ENCODE measurements at regions not wholly inside any gene's neighbourhood (a gene's known extent, or its start where the extent isn't known, plus 50 kb on each side); places are given as distances from the start of the nearest gene placed in this dataset.

- no peak for DNase-seq
These were observed 111.0 kb downstream of the CHST1 start for GRCh38 chr11:45554230-45554967.

DNA sequence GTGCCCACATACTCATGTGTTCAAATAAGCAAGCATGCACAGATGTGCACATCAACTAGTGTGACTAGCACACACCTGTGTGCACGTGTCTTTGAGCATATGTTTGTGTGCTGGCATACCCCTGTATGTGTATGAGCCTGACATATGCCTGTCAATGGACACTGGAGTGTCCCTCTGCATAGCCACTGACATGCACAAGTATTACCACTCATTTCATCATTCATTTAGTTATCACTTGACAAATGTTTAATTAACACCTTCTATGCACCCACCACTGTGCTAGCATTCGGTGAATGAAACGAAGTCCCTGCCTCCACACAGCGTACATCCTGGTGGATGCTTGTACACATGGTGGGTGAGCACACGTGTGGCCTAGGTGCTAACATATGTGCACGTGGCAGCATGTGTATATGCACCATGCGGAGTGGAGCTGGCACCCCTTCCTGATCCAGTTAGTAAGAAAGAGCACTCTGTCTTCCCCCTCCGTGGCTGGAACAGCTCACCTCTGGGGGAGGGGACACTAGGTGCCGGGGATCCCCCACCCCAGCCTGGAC lies 112.0 kb downstream of the CHST1 start:
- no peak for DNase-seq

- DNase-seq: no peak
These were observed 114.2 kb downstream of the CHST1 start for GRCh38 chr11:45551191-45551713.

GRCh38 chr11:45549257-45549656 lies 116.2 kb downstream of the CHST1 start:
- no peak for DNase-seq

DNA sequence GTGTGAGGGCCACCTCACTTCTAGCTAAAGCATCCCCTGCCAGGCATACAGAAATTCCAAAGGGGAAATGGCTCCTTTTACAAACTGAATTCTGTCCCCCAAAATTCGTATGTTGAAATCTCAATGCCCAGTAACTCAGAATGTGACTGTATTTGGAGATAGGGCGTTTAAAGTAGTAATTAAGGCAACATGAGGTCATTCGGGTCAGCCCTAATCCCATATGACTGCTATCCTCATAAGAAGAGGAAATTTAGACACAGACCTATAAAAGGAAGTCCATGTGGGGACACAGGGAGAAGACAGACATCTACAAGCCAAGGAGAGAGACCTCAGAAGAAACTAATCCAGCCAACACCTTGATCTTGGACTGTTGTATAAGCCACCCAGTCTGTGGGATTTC lies 119.1 kb downstream of the CHST1 start:
- DNase-seq: no peak

- no peak for DNase-seq
These were observed 120.6 kb downstream of the CHST1 start for GRCh38 chr11:45544826-45545225.

DNA sequence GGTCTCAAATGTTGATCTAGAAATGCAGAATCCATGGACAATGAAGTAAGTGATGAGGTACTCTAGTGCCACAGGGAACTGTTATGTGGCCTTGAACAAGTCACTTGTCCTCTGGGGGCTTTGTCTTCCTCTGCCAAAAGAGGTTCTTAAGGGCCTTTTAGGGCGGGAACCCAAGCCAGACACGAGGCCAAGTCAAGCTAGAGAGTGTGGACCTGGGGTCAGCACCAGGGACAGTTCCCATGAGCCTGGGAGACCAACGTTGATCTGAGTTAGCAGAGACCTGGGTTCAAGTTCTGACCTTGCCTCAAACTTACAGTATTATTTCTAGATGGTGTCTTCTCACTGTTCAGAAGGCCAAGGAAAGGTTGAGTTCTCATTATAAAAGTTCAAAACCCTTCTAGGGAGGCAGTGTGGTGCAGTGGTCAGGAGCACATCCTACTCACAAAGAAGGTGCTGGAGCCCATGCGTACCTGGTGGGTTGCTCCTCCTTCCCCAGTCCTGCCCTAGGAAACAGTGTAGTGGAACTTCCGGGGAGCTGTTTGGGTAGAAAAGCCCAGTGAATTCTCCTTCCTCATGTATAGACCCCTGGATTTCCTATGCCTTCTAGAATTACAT lies 121.5 kb downstream of the CHST1 start:
- DNase-seq: no peak

DNA sequence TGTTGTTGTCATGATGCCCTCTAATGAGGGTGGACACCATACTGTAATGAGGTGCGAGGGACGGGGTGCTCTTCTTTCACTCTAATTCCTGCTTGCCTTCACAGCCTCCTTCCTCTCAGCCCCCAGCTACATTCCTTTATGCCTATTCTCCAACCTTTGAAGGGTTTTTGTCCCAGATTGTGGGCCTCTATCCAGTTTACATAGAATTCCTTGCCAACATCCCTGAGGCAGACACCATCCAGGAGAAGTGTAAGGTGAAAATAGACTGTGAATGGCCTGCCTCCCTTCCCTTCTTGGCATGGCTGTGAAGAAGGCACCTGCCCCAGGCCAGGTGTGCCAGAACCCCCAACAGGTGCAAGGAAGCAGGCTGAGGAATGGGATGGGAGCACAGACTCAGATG lies 122.3 kb downstream of the CHST1 start:
- no peak for DNase-seq

DNA sequence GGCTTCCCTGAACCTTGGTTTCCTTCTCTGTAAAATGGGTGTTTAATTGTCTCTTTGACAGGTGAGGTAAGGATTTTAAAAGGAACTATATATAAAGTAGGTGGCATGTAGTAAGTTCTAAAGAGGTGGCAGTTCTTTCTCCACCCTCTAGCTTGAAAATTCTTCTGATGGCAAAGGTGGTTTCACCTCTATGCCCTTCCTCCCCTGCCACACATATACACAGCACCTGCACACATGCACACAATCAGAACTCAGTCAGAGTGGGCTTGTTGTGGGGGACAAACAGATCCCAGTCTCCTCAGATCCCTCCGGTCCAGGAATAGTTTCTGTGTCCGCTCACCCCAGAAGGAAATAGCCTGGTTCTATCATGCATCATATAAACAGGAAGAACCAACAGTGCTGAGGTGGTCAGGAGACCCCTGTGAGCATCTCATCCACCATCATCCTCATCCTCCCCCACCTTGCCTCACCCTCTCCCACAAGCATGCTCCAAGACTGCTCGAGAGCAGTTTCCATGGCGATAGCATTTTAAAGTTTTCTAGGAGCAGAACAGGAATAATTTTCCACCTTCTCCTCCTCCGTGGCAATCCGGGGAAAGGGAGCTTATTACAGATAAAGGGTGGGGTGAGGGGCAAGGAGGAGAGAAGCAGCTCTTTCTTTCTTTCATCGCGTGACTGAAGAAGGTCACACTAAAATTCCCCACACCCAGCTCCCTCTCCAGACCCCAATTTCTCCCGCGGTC lies 123.6 kb downstream of the CHST1 start:
- no peak for DNase-seq

GRCh38 chr11:45538939-45539338 lies 126.5 kb downstream of the CHST1 start:
- DNase-seq: no peak

DNA sequence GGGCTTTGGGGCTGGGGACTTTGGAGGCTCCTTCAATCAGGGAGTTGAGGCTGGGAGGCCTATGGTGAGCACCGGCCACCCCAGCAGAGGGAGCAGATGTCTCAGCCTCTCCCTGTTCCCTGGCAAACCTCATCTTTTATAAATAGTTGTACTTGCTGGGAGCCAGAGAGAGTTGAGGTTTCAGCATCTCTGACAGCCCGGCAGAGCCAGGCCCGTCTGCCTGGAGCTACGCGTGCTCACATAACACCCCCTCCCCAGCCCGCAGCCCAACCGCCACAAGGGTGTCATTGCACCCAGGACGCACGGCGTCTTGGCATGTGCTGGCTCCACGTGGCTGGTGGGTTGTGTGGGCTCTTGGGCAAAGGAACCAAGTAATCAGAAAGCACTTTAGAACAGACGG lies 127.1 kb downstream of the CHST1 start:
- DNase-seq: no peak

GRCh38 chr11:45537614-45538013 lies 127.8 kb downstream of the CHST1 start:
- no peak for DNase-seq

DNA sequence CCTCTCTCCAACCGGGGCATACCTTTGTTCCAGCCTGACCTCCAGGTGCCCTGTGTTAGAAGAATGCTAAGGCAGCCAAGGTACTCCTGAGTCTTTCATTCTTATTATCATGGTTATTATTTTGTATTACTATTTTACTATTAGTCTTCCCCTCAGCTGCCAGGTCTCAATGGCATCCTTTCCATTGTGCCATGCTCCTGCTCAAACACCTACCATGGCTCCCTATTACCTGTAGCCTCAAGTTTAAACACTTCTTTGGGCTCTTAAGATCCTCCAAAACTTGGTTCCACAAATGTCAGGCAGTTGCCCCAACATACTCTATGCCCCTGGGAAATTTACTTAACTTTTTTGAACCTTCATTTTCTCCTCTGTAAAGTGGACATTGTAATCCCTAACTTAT lies 130.4 kb downstream of the CHST1 start:
- no peak for DNase-seq

DNA sequence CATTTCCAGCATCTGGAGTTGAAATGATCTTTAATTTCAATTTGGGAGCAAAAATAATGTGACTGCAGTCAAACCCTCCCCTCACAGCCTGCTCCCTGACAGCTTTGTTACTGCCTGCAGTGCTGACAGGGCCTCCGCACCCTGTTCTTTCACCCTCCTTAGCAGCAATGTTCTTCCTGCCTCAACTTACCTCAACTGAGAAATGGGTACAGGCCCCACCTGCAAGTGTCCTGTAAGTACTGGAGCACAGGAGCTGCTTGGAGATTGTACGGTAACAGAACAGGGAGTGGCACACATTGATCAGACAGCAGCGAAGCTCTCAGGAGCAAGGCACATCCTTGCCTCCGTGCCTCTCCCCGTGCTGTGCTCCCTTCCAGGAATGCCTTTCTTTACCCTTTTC lies 131.3 kb downstream of the CHST1 start:
- DNase-seq: no peak

DNA sequence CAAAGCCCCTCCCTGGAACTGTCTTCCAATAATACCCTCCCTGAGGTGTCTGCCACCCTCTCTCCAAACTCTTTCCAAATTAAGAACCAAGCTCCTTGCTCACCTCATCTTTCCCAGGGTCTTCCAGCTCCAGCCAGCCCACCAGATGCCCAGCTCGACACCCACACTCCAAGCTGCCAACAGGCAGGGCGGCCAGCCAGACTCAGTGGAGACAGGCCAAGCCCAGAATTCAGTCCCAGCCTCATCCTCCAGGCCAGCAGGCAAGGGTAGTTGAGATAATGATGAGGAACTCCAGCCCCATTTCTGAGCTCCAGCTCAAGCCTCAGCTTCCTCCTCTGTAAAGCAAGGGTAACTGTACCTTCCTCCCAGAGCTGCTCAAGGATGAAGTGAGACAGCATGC lies 132.9 kb downstream of the CHST1 start:
- DNase-seq: no peak

- DNase-seq: no peak
These were observed 134.6 kb downstream of the CHST1 start for GRCh38 chr11:45530776-45531175.

GRCh38 chr11:45530111-45530510 lies 135.3 kb downstream of the CHST1 start:
- no peak for DNase-seq

DNA sequence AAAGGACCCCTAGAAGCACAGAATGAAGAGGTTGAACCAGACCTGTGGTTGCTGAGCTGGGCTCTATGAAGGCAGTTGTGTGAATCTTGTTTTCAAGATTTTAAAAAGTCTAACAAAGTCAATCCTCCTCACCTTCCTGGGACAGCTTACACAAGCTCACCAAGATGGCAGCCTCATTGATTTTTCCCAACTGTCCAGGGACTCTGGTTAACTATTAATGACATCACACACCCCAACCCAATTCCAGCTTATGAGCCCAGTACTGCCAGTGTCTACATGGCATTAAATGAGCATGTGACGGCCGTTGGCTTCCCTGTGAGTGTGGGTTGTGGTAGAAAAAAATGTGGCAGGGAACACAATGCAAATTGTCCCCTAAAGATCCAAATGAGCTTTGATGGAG lies 137.0 kb downstream of the CHST1 start:
- DNase-seq: no peak

DNA sequence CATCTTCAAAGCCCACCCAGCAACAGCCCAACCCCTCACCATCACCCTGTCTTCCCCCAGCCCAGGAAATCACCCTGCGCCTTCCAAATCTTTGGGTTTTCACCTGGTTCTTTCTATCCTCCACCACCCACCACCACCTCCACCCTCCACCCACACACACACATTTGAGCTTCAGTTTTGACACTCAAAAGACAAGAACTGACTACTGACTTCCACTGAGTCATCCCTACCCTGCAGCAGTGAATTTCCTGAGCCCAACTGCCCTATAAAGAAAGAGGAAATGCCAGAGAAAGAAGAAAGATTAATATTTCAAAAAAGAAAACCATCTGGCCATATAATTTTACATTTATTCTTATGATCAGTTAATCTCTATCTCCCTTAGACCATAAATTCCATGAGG lies 137.5 kb downstream of the CHST1 start:
- no peak for DNase-seq

DNA sequence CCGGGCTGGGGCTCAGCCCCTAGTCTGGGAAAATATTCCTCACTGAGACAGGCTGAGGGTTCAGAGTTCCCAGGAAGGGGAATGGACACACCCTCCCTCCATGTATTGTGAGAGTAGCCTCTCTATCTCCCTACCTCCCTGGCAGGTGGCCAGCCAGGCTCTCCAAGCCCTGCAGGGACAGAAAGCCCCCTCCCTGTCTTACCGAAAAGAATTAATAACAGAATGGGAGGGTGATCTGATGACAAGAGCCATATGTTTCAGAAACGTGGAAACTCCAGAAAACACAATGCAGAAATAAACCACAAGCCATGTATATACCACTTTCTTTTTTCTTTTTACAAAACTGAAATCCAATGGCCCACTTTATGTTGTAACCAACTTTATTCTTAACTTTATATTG lies 140.0 kb downstream of the CHST1 start:
- no peak for DNase-seq

GRCh38 chr11:45523760-45524159 lies 141.7 kb downstream of the CHST1 start:
- DNase-seq: no peak

GRCh38 chr11:45518833-45519535 lies 146.4 kb downstream of the CHST1 start:
- no peak for DNase-seq

Measured in eye (tissue), 1 donor.